Liver (tissue), 3 donors: ENCODE measurements at regions not wholly inside any gene's neighbourhood (a gene's known extent, or its start where the extent isn't known, plus 50 kb on each side); places are given as distances from the start of the nearest gene placed in this dataset.

Experiments used
- CTCF ChIP-seq: fragments of 150-350 bp; IDR thresholded peaks from 2 replicates; pipeline ENCODE4 v1.5.1; 2017; ENCODE audit warnings: improper control_type of control experiment, low read depth, low read length; ENCODE audit not compliant: missing input control
- EGR1 ChIP-seq, 2 donors: IDR thresholded peaks; 2 replicates each; pipeline ENCODE4 v1.6.1; 2016 to 2018; ENCODE audit warnings: antibody characterized with exemption in 2 of 2, low read depth in 2 of 2
- FOXA2 ChIP-seq: IDR thresholded peaks from 2 replicates; pipeline ENCODE4 v1.6.1; 2016; ENCODE audit warnings: antibody characterized with exemption
- JUND ChIP-seq, 2 donors: IDR thresholded peaks; 2 replicates each; pipeline ENCODE4 v1.6.1; 2016; ENCODE audit warnings: antibody characterized with exemption in 2 of 2
- RAD21 ChIP-seq, 2 donors: IDR thresholded peaks; 2 replicates each; pipeline ENCODE4 v1.6.1; 2016; ENCODE audit warnings: antibody characterized with exemption in 2 of 2, mild to moderate bottlenecking in 2 of 2
- REST ChIP-seq: IDR thresholded peaks from 2 replicates; pipeline ENCODE4 v1.6.1; 2016; ENCODE audit warnings: antibody characterized with exemption, mild to moderate bottlenecking
- RXRA ChIP-seq, 2 donors: IDR thresholded peaks; 2 replicates each; pipeline ENCODE4 v1.6.1; 2017 to 2018; ENCODE audit warnings: antibody characterized with exemption in 2 of 2, mild to moderate bottlenecking in 1 of 2
- SP1 ChIP-seq: IDR thresholded peaks from 2 replicates; pipeline ENCODE4 v1.6.1; 2018; ENCODE audit warnings: antibody characterized with exemption, mild to moderate bottlenecking
- donor health status: healthy.
- donor health status: healthy.

GRCh38 chr14:37712976-37713431 lies 117.6 kb downstream of the TTC6 start:
- TF ChIP-seq CTCF (no peak), RAD21 (IDR thresholded peaks at IDR 0.05) (no peak), JUND (IDR thresholded peaks at IDR 0.05) (no peak), SP1 (no peak), REST (no peak), RXRA (IDR thresholded peaks at IDR 0.05) (no peak), EGR1 (IDR thresholded peaks at IDR 0.05; ENCODE audit: low read depth in 2 of 2) (no peak), FOXA2 (no peak)
